RPMI7951 (cell line): ENCODE measurements at regions not wholly inside any gene's neighbourhood (a gene's known extent, or its start where the extent isn't known, plus 50 kb on each side); places are given as distances from the start of the nearest gene placed in this dataset.

Experiments used
- DNase-seq: peaks from one replicate; pipeline ENCODE4 v3.0.0-alpha.2; 2012; ENCODE audit warnings: low read depth

- no peak for DNase-seq
Measured at GRCh38 chr13:60282708-60283107, 114.3 kb upstream of the TDRD3 start.

- DNase-seq: no peak
Measured at GRCh38 chr13:60286707-60287106, 110.3 kb upstream of the TDRD3 start.

- DNase-seq: no peak
Measured at GRCh38 chr13:60288569-60288968, 108.5 kb upstream of the TDRD3 start.

- DNase-seq: no peak
Measured at GRCh38 chr13:60303166-60303565, 93.9 kb upstream of the TDRD3 start.

GRCh38 chr13:60311527-60311926, 85.5 kb upstream of the TDRD3 start:
- DNase-seq: no peak

- DNase-seq: no peak
Measured at GRCh38 chr13:60312851-60313505, 84.0 kb upstream of the TDRD3 start.

GRCh38 chr13:60318186-60318585, 78.8 kb upstream of the TDRD3 start:
- no peak for DNase-seq

GRCh38 chr13:60324131-60324530, 72.9 kb upstream of the TDRD3 start:
- DNase-seq: no peak

GRCh38 chr13:60326273-60326672, 70.7 kb upstream of the TDRD3 start:
- no peak for DNase-seq

GRCh38 chr13:60327511-60327910, 69.5 kb upstream of the TDRD3 start:
- DNase-seq: no peak

GRCh38 chr13:60328073-60328472, 68.9 kb upstream of the TDRD3 start:
- no peak for DNase-seq

- peak; percentile 20 for DNase-seq
Measured at GRCh38 chr13:60329221-60329923, 67.6 kb upstream of the TDRD3 start.

- no peak for DNase-seq
Measured at GRCh38 chr13:60331249-60332012, 65.6 kb upstream of the TDRD3 start.

- no peak for DNase-seq
Measured at GRCh38 chr13:60332682-60333081, 64.3 kb upstream of the TDRD3 start.

- no peak for DNase-seq
Measured at GRCh38 chr13:60334310-60334709, 62.7 kb upstream of the TDRD3 start.

- no peak for DNase-seq
Measured at GRCh38 chr13:60335531-60335930, 61.5 kb upstream of the TDRD3 start.

GRCh38 chr13:60338754-60339153, 58.3 kb upstream of the TDRD3 start:
- DNase-seq: no peak

GRCh38 chr13:60343978-60344377, 53.0 kb upstream of the TDRD3 start:
- DNase-seq: no peak

- DNase-seq: no peak
Measured at GRCh38 chr13:60347174-60347573, 49.8 kb upstream of the TDRD3 start.
